ENCODE measurements at regions not wholly inside any gene's neighbourhood (a gene's known extent, or its start where the extent isn't known, plus 50 kb on each side); places are given as distances from the start of the nearest gene placed in this dataset.
"Not testable (repeated sequence)": the region's sequence is repeated elsewhere in the genome, so short reads cannot be mapped to it uniquely, and the experiment has no call there.

DNA sequence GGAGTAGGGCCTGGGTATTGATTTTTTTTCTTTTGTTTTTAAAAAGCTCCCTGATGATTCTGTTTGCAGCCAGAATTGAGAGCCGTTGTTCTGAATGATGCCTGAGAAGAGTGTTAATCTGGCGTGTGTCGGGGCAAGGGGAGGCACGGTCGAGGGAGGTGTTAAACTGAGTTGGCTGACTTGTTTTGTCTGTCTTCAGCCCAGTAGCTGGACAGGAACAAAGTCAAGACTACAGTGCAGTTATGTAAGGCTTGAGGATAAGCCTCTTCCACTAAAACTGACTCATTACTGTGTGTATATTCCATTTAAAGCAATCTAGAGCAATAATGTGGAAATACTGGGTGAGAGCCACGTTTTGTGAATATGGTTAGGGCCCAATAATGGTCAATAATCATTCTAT is 119.0 kb upstream of the DLG1 start:
- Mint-ChIP-seq H3K4me3 (no peak overlapping the region), H3K36me3 (ENCODE audit: low read depth) (no peaks in the 10 kb centered on the region), H3K27ac (ENCODE audit: unreplicated experiment) (no peak overlapping the region), H3K27me3 (ENCODE audit: low read depth) (peaks cover 3% of the 10 kb centered on the region), H3K4me1 (no peaks in the 10 kb centered on the region), H3K9me3 (no peaks in the 10 kb centered on the region)
- no peak for DNase-seq (ENCODE audit: low read depth, low spot score)
- TF ChIP-seq, protein P1, sequence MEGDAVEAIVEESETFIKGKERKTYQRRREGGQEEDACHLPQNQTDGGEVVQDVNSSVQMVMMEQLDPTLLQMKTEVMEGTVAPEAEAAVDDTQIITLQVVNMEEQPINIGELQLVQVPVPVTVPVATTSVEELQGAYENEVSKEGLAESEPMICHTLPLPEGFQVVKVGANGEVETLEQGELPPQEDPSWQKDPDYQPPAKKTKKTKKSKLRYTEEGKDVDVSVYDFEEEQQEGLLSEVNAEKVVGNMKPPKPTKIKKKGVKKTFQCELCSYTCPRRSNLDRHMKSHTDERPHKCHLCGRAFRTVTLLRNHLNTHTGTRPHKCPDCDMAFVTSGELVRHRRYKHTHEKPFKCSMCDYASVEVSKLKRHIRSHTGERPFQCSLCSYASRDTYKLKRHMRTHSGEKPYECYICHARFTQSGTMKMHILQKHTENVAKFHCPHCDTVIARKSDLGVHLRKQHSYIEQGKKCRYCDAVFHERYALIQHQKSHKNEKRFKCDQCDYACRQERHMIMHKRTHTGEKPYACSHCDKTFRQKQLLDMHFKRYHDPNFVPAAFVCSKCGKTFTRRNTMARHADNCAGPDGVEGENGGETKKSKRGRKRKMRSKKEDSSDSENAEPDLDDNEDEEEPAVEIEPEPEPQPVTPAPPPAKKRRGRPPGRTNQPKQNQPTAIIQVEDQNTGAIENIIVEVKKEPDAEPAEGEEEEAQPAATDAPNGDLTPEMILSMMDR (conservative IDR thresholded peaks at IDR 0.05): no peak

DNA sequence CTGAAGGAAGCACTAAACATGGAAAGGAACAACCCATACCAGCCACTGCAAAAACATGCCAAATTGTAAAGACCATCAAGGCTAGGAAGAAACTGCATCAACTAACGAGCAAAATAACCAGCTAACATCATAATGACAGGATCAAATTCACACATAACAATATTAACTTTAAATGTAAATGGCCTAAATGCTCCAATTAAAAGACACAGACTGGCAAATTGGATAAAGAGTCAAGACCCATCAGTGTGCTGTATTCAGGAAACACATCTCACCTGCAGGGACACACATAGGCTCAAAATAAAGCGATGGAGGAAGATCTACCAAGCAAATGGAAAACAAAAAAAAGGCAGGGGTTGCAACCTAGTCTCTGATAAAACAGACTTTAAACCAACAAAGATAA is 113.5 kb upstream of the DLG1 start:
- H3K36me3 Mint-ChIP-seq (ENCODE audit: low read depth); H3K27ac Mint-ChIP-seq (ENCODE audit: unreplicated experiment); H3K4me3 Mint-ChIP-seq; H3K9me3 Mint-ChIP-seq; DNase-seq (ENCODE audit: low read depth, low spot score); H3K27me3 Mint-ChIP-seq (ENCODE audit: low read depth); H3K4me1 Mint-ChIP-seq: not testable (repeated sequence)

GRCh38 chr3:197410170-197410569 is 111.8 kb upstream of the DLG1 start:
- H3K4me3 Mint-ChIP-seq; H3K4me1 Mint-ChIP-seq; H3K36me3 Mint-ChIP-seq (ENCODE audit: low read depth); DNase-seq (ENCODE audit: low read depth, low spot score); H3K27me3 Mint-ChIP-seq (ENCODE audit: low read depth); H3K9me3 Mint-ChIP-seq; H3K27ac Mint-ChIP-seq (ENCODE audit: unreplicated experiment): not testable (repeated sequence)

DNA sequence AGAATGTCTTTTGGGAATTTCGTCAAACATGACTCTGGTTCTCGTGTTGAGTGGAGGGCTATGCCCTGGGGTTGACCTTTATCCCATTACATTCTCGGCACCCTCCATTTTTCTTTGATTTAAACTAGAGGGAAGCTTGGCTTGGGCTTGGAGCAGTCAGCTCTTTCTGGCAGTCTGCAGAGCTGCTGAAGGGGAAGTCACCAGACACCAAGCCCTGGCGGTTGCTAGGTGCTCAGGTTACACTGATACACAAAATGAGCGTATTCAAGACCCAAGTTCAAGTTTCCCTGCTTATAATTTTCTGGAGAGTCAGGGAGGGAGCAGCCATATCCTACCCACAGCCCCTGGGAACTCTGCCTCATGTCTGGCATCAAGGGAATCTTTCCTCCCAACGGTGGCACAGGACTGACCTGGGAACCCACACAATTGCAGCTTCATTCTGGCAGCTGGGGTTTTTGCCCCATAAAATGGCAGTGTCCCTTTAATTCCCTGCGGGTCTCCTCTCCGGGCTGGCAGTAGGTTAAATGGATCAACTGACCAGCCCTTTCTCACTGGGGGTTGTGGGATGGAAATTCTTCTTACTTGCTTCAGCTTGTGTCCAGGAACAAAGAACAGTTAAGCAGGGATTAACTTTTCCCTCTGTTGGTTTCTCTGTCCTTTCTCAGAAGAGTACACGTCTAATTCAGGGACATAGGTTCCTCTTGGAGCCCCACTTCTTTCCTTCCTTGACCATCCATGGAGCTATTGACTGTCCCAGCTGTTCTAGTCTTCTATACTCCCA is 110.0 kb upstream of the DLG1 start:
- TF ChIP-seq, protein P1 (conservative IDR thresholded peaks at IDR 0.05): no peak
- H3K27me3 Mint-ChIP-seq (ENCODE audit: low read depth): peaks cover 5% of the 10 kb centered on the region
- DNase-seq (ENCODE audit: low read depth, low spot score): no peak
- H3K4me3 Mint-ChIP-seq: no peak overlapping the region
- peaks cover 3% of the 10 kb centered on the region for H3K4me1 Mint-ChIP-seq
- peaks cover 3% of the 10 kb centered on the region for H3K9me3 Mint-ChIP-seq
- no peak overlapping the region for H3K27ac Mint-ChIP-seq (ENCODE audit: unreplicated experiment)
- H3K36me3 Mint-ChIP-seq (ENCODE audit: low read depth): peaks cover 3% of the 10 kb centered on the region

GRCh38 chr3:197407526-197407925 is 109.1 kb upstream of the DLG1 start:
- peaks cover 3% of the 10 kb centered on the region for H3K4me1 Mint-ChIP-seq
- H3K27me3 Mint-ChIP-seq (ENCODE audit: low read depth): peaks cover 2% of the 10 kb centered on the region
- H3K9me3 Mint-ChIP-seq: peaks cover 3% of the 10 kb centered on the region
- H3K36me3 Mint-ChIP-seq (ENCODE audit: low read depth): peaks cover 3% of the 10 kb centered on the region
- TF ChIP-seq, protein P1 (conservative IDR thresholded peaks at IDR 0.05): no peak
- DNase-seq (ENCODE audit: low read depth, low spot score): no peak
- H3K4me3 Mint-ChIP-seq: no peak overlapping the region
- H3K27ac Mint-ChIP-seq (ENCODE audit: unreplicated experiment): no peak overlapping the region

DNA sequence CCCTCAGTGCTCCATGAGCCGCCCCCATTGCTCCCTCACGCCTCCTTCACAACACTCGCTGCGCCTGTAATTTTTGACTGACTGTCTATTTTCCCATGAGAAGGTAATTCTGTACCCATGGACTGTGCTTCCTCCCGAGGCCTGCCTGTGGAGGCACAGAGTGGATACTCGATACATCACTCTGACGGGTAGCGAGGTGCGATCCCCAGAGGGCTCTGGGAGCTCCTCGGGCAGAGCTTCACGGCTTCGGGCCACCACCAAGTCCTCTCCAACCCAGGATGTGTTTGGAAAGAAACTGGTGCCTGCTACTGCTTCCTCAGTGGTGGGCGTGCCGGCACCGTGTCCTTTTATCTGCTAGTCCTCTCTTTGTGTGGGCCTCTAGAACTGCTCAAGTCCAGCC is 108.6 kb upstream of the DLG1 start:
- DNase-seq (ENCODE audit: low read depth, low spot score): no peak
- peaks cover under 1% of the 10 kb centered on the region for H3K27me3 Mint-ChIP-seq (ENCODE audit: low read depth)
- no peak overlapping the region for H3K4me3 Mint-ChIP-seq
- H3K36me3 Mint-ChIP-seq (ENCODE audit: low read depth): peaks cover 3% of the 10 kb centered on the region
- peak overlapping the region; percentile 39 for H3K27ac Mint-ChIP-seq (ENCODE audit: unreplicated experiment)
- peaks cover 3% of the 10 kb centered on the region for H3K9me3 Mint-ChIP-seq
- TF ChIP-seq, protein P1 (conservative IDR thresholded peaks at IDR 0.05): no peak
- H3K4me1 Mint-ChIP-seq: peaks cover 3% of the 10 kb centered on the region
